ENCODE measurements at regions not wholly inside any gene's neighbourhood (a gene's known extent, or its start where the extent isn't known, plus 50 kb on each side); places are given as distances from the start of the nearest gene placed in this dataset.

DNA sequence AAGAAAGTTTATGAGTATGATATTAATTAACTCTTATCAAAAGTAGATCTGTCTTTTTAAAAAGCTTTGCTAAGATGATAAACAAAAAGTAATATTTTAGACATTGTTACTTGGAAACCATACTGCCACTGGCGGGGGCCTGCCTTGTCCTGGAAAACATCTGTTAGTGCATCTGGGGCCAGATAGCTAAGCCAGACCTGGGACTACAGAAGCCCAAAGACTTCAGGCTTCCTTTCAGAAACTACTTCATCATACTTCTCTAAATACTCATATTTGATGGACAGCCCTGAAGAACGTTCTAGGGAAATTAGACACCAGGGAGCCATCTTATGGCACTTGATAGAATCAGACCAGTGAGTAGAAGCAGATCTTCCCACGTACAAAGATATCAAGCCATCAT, 795.4 kb upstream of the SEMA6D start:
- Histone ChIP-seq H3K27ac (ENCODE audit: low read depth in 1 of 2, low read length in 2 of 2) (no peak overlapping the region), H3K27me3 (ENCODE audit: control insufficient read depth in 4 of 4, insufficient read depth in 4 of 4, low read length in 3 of 4) (no peaks in the 10 kb centered on the region), H3K9ac (ENCODE audit: low read depth in 1 of 2, low read length in 2 of 2) (no peak overlapping the region), H3K36me3 (ENCODE audit: control insufficient read depth in 4 of 4, insufficient read depth in 3 of 4, low read depth in 1 of 4, low read length in 3 of 4) (no peaks in the 10 kb centered on the region), H3K9me3 (ENCODE audit: control insufficient read depth in 4 of 4, low read length in 3 of 4) (no peaks in the 10 kb centered on the region), H3K4me3 (ENCODE audit: low read depth in 1 of 3, low read length in 3 of 3) (no peak overlapping the region), H3K4me1 (ENCODE audit: control insufficient read depth in 4 of 4, insufficient read depth in 4 of 4, low read length in 3 of 4) (no peaks in the 10 kb centered on the region)
- WGBS, result 61% methylated on average over 3 of the region's 3 CpGs
- TF ChIP-seq FOXA1 (IDR thresholded peaks at IDR 0.05), result no peak
- TF ChIP-seq SP1 (IDR thresholded peaks at IDR 0.05), result no peak
- no peak for TF ChIP-seq EGR1 (IDR thresholded peaks at IDR 0.05; ENCODE audit: low read depth in 2 of 2)
- no peak for TF ChIP-seq RAD21 (IDR thresholded peaks at IDR 0.05)
- no peak for TF ChIP-seq FOXA2 (IDR thresholded peaks at IDR 0.05)
- TF ChIP-seq NR2F2 (IDR thresholded peaks at IDR 0.05), result no peak
- TF ChIP-seq JUND (IDR thresholded peaks at IDR 0.05), result no peak
- TF ChIP-seq TAF1 (conservative IDR thresholded peaks at IDR 0.05), result no peak
- no peak for TF ChIP-seq HNF4A (conservative IDR thresholded peaks at IDR 0.05)
- TF ChIP-seq, protein P1, sequence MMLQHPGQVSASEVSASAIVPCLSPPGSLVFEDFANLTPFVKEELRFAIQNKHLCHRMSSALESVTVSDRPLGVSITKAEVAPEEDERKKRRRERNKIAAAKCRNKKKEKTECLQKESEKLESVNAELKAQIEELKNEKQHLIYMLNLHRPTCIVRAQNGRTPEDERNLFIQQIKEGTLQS (IDR thresholded peaks at IDR 0.05), result no peak
- TF ChIP-seq YY1 (IDR thresholded peaks at IDR 0.05), result no peak
- TF ChIP-seq, protein P2, sequence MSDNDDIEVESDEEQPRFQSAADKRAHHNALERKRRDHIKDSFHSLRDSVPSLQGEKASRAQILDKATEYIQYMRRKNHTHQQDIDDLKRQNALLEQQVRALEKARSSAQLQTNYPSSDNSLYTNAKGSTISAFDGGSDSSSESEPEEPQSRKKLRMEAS (IDR thresholded peaks at IDR 0.05), result no peak
- TF ChIP-seq, protein P3, sequence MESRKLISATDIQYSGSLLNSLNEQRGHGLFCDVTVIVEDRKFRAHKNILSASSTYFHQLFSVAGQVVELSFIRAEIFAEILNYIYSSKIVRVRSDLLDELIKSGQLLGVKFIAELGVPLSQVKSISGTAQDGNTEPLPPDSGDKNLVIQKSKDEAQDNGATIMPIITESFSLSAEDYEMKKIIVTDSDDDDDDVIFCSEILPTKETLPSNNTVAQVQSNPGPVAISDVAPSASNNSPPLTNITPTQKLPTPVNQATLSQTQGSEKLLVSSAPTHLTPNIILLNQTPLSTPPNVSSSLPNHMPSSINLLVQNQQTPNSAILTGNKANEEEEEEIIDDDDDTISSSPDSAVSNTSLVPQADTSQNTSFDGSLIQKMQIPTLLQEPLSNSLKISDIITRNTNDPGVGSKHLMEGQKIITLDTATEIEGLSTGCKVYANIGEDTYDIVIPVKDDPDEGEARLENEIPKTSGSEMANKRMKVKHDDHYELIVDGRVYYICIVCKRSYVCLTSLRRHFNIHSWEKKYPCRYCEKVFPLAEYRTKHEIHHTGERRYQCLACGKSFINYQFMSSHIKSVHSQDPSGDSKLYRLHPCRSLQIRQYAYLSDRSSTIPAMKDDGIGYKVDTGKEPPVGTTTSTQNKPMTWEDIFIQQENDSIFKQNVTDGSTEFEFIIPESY (IDR thresholded peaks at IDR 0.05), result no peak
- TF ChIP-seq GABPA (IDR thresholded peaks at IDR 0.05 in 1 of 2, conservative IDR thresholded peaks at IDR 0.05 in 1 of 2), result no peak
- TF ChIP-seq, protein P4, sequence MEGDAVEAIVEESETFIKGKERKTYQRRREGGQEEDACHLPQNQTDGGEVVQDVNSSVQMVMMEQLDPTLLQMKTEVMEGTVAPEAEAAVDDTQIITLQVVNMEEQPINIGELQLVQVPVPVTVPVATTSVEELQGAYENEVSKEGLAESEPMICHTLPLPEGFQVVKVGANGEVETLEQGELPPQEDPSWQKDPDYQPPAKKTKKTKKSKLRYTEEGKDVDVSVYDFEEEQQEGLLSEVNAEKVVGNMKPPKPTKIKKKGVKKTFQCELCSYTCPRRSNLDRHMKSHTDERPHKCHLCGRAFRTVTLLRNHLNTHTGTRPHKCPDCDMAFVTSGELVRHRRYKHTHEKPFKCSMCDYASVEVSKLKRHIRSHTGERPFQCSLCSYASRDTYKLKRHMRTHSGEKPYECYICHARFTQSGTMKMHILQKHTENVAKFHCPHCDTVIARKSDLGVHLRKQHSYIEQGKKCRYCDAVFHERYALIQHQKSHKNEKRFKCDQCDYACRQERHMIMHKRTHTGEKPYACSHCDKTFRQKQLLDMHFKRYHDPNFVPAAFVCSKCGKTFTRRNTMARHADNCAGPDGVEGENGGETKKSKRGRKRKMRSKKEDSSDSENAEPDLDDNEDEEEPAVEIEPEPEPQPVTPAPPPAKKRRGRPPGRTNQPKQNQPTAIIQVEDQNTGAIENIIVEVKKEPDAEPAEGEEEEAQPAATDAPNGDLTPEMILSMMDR (IDR thresholded peaks at IDR 0.05; ENCODE audit: low read depth, low read length, missing input control), result no peak
- no peak for TF ChIP-seq HNF4G (IDR thresholded peaks at IDR 0.05)
- TF ChIP-seq, protein P5, sequence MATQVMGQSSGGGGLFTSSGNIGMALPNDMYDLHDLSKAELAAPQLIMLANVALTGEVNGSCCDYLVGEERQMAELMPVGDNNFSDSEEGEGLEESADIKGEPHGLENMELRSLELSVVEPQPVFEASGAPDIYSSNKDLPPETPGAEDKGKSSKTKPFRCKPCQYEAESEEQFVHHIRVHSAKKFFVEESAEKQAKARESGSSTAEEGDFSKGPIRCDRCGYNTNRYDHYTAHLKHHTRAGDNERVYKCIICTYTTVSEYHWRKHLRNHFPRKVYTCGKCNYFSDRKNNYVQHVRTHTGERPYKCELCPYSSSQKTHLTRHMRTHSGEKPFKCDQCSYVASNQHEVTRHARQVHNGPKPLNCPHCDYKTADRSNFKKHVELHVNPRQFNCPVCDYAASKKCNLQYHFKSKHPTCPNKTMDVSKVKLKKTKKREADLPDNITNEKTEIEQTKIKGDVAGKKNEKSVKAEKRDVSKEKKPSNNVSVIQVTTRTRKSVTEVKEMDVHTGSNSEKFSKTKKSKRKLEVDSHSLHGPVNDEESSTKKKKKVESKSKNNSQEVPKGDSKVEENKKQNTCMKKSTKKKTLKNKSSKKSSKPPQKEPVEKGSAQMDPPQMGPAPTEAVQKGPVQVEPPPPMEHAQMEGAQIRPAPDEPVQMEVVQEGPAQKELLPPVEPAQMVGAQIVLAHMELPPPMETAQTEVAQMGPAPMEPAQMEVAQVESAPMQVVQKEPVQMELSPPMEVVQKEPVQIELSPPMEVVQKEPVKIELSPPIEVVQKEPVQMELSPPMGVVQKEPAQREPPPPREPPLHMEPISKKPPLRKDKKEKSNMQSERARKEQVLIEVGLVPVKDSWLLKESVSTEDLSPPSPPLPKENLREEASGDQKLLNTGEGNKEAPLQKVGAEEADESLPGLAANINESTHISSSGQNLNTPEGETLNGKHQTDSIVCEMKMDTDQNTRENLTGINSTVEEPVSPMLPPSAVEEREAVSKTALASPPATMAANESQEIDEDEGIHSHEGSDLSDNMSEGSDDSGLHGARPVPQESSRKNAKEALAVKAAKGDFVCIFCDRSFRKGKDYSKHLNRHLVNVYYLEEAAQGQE (IDR thresholded peaks at IDR 0.05), result no peak
- TF ChIP-seq RXRA (IDR thresholded peaks at IDR 0.05), result no peak
- no peak for DNase-seq (ENCODE audit: low spot score)
